ENCODE measurements at regions not wholly inside any gene's neighbourhood (a gene's known extent, or its start where the extent isn't known, plus 50 kb on each side); places are given as distances from the start of the nearest gene placed in this dataset.

DNA sequence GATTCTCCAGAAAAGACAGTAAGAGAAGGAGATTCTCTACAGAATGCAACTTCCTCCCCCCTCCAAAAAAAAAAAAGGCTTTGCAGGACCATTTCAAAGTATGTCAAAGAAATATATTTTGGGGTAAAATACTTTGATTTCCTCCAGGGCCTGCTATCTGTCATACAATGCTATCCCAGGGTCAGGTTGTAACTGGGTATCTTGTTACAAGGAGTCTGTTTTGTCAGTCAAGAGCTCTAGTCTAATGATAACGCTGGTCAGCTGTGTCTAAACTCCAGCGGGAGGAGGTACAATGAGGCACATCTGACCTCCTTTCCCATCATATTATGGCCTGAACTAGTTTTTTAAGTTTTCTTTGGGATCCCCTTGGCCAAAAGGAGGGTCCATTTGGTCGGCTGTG, 408.4 kb upstream of the CDH5 start:
- TF ChIP-seq CEBPB (IDR thresholded peaks at IDR 0.05) (no peak), MAX (IDR thresholded peaks at IDR 0.05) (no peak), EP300 (IDR thresholded peaks at IDR 0.05; ENCODE audit: borderline replicate concordance) (no peak), YY1 (IDR thresholded peaks at IDR 0.05; ENCODE audit: low read depth) (no peak), TCF12 (IDR thresholded peaks at IDR 0.05; ENCODE audit: low read depth) (no peak), TAF1 (IDR thresholded peaks at IDR 0.05; ENCODE audit: low read depth) (no peak), RAD21 (IDR thresholded peaks at IDR 0.05; ENCODE audit: low read depth) (no peak), FOXM1 (IDR thresholded peaks at IDR 0.05; ENCODE audit: borderline replicate concordance, low read depth) (no peak), ZBTB7A (IDR thresholded peaks at IDR 0.05; ENCODE audit: low read depth) (no peak)

All from Ishikawa (cell line).